Loucy (cell line): ENCODE measurements at regions not wholly inside any gene's neighbourhood (a gene's known extent, or its start where the extent isn't known, plus 50 kb on each side); places are given as distances from the start of the nearest gene placed in this dataset.

ENCODE experiments used
- H2AFZ ChIP-seq: fragments of 200-600 bp; sonication (generic); 2 replicates; pipeline ENCODE4 v1.6.0; 2016; ENCODE audit warnings: antibody characterized with exemption, mild to moderate bottlenecking, low read length, moderate library complexity
- H3F3A ChIP-seq: fragments of 200-600 bp; 2 replicates; pipeline ENCODE4 v1.6.0; 2016; ENCODE audit warnings: antibody characterized with exemption, low read depth, mild to moderate bottlenecking
- H3K27me3 ChIP-seq: fragments of 200-600 bp; sonication (generic); 2 replicates; pipeline ENCODE4 v1.6.1; 2014; ENCODE audit warnings: low read length, mild to moderate bottlenecking; ENCODE audit not compliant: insufficient read depth, poor library complexity, severe bottlenecking
- H3K36me3 ChIP-seq: fragments of 200-600 bp; sonication (generic); 2 replicates; pipeline ENCODE4 v1.6.1; 2016; ENCODE audit warnings: low read length; ENCODE audit not compliant: insufficient read depth
- H3K4me1 ChIP-seq: fragments of 200-600 bp; sonication (generic); 2 replicates; pipeline ENCODE4 v1.5.1; 2014; ENCODE audit warnings: low read length, mild to moderate bottlenecking; ENCODE audit not compliant: insufficient read depth, poor library complexity, severe bottlenecking
- H3K4me2 ChIP-seq: fragments of 200-600 bp; sonication (generic); 2 replicates; pipeline ENCODE4 v1.6.0; 2014; ENCODE audit warnings: antibody characterized with exemption, low read length, low read depth, mild to moderate bottlenecking; ENCODE audit not compliant: poor library complexity, severe bottlenecking
- H3K4me3 ChIP-seq: fragments of 200-600 bp; sonication (generic); 2 replicates; pipeline ENCODE4 v1.5.1; 2014; ENCODE audit warnings: low read length, mild to moderate bottlenecking, mixed read lengths; ENCODE audit not compliant: poor library complexity, severe bottlenecking
- H3K79me2 ChIP-seq: fragments of 200-600 bp; sonication (generic); 2 replicates; pipeline ENCODE4 v1.6.1; 2014; ENCODE audit warnings: low read length; ENCODE audit not compliant: insufficient read depth
- H3K9ac ChIP-seq: fragments of 200-600 bp; sonication (generic); 2 replicates; pipeline ENCODE4 v1.6.0; 2014; ENCODE audit warnings: mild to moderate bottlenecking, low read depth, low read length, moderate library complexity; ENCODE audit not compliant: poor library complexity, severe bottlenecking
- H3K9me2 ChIP-seq: fragments of 200-600 bp; sonication (generic); replicated peaks from 2 replicates; pipeline ENCODE4 v1.6.1; 2016; ENCODE audit warnings: low read depth, low read length, mixed read lengths
- H3K9me3 ChIP-seq: fragments of 200-600 bp; sonication (generic); 2 replicates; pipeline ENCODE4 v1.6.1; 2014; ENCODE audit warnings: mild to moderate bottlenecking, antibody characterized with exemption, low read length, low read depth; ENCODE audit not compliant: insufficient read depth
- H4K20me1 ChIP-seq: fragments of 200-600 bp; sonication (generic); 2 replicates; pipeline ENCODE4 v1.6.0; 2014; ENCODE audit warnings: antibody characterized with exemption, low read length, mild to moderate bottlenecking; ENCODE audit not compliant: insufficient read depth, poor library complexity, severe bottlenecking
- CTCF ChIP-seq: fragments of 200-600 bp; sonication (generic); conservative IDR thresholded peaks from 2 replicates; pipeline ENCODE4 v1.5.1; 2014; ENCODE audit warnings: mild to moderate bottlenecking, antibody characterized with exemption, low read length
- EZH2phosphoT487 ChIP-seq: fragments of 200-600 bp; IDR thresholded peaks from 2 replicates; pipeline ENCODE4 v1.6.1; 2018; ENCODE audit warnings: antibody characterized with exemption, mild to moderate bottlenecking, moderate library complexity, borderline replicate concordance

- H3K79me2 ChIP-seq: no peaks in the 10 kb centered on the region
- TF ChIP-seq CTCF: no peak
- TF ChIP-seq EZH2phosphoT487: no peak
- H3K4me3 ChIP-seq: no peak overlapping the region
- H3F3A ChIP-seq: no peaks in the 10 kb centered on the region
- H4K20me1 ChIP-seq: no peaks in the 10 kb centered on the region
- H3K9me3 ChIP-seq: no peaks in the 10 kb centered on the region
- H3K9me2 ChIP-seq: no peaks in the 10 kb centered on the region
- no peaks in the 10 kb centered on the region for H3K4me1 ChIP-seq
- H3K36me3 ChIP-seq: no peaks in the 10 kb centered on the region
- H3K27me3 ChIP-seq: no peaks in the 10 kb centered on the region
- H2AFZ ChIP-seq: no peak overlapping the region
- H3K4me2 ChIP-seq: no peak overlapping the region
- H3K9ac ChIP-seq: no peak overlapping the region
Measured at GRCh38 chr1:114314098-114314497, 160.4 kb upstream of the SYT6 start.

- Histone ChIP-seq H3K27me3 (no peaks in the 10 kb centered on the region), H3K4me2 (no peak overlapping the region), H3F3A (no peaks in the 10 kb centered on the region), H3K4me1 (no peaks in the 10 kb centered on the region), H3K9ac (no peak overlapping the region), H3K36me3 (no peaks in the 10 kb centered on the region), H4K20me1 (no peaks in the 10 kb centered on the region), H3K9me2 (no peaks in the 10 kb centered on the region), H3K79me2 (no peaks in the 10 kb centered on the region), H3K9me3 (no peaks in the 10 kb centered on the region), H3K4me3 (no peak overlapping the region), H2AFZ (no peak overlapping the region)
- TF ChIP-seq EZH2phosphoT487 (no peak), CTCF (no peak)
Measured at GRCh38 chr1:114310695-114311271, 157.1 kb upstream of the SYT6 start.

GRCh38 chr1:114302821-114303220 lies 149.2 kb upstream of the SYT6 start:
- H3K4me1 ChIP-seq: no peaks in the 10 kb centered on the region
- H2AFZ ChIP-seq: no peak overlapping the region
- no peaks in the 10 kb centered on the region for H3K27me3 ChIP-seq
- no peak overlapping the region for H3K4me3 ChIP-seq
- no peaks in the 10 kb centered on the region for H3K79me2 ChIP-seq
- H3K36me3 ChIP-seq: no peaks in the 10 kb centered on the region
- H4K20me1 ChIP-seq: no peaks in the 10 kb centered on the region
- TF ChIP-seq CTCF (no peak), EZH2phosphoT487 (no peak)
- H3K9ac ChIP-seq: no peak overlapping the region
- no peaks in the 10 kb centered on the region for H3F3A ChIP-seq
- no peaks in the 10 kb centered on the region for H3K9me3 ChIP-seq
- no peaks in the 10 kb centered on the region for H3K9me2 ChIP-seq
- no peak overlapping the region for H3K4me2 ChIP-seq
